Thoracic aorta (tissue), 2 donors: ENCODE measurements at regions not wholly inside any gene's neighbourhood (a gene's known extent, or its start where the extent isn't known, plus 50 kb on each side); places are given as distances from the start of the nearest gene placed in this dataset.

Experiments used
- ATAC-seq: fragments of 150-250 bp; one replicate; pipeline ENCODE4 v1.8.0; 2017; ENCODE audit warnings: low read depth; ENCODE audit not compliant: insufficient number of reproducible peaks, low FRiP score
- DNase-seq: peaks from one replicate; pipeline ENCODE4 v3.0.0-alpha.2; 2020; ENCODE audit warnings: low spot score
- H3K27ac ChIP-seq, 2 donors: fragments of 200-600 bp; sonication (generic); 1 replicate in 1 of 2; 2 replicates in 1 of 2; pipeline ENCODE4 v1.5.1; 2016; ENCODE audit warnings: mild to moderate bottlenecking in 2 of 2, moderate library complexity in 2 of 2
- H3K27me3 ChIP-seq: fragments of 200-600 bp; sonication (generic); replicated peaks from 2 replicates; pipeline ENCODE4 v1.6.0; 2016; ENCODE audit warnings: mild to moderate bottlenecking; ENCODE audit not compliant: insufficient read depth
- H3K36me3 ChIP-seq: fragments of 200-600 bp; sonication (generic); one replicate; pipeline ENCODE4 v1.5.1; 2016
- H3K4me1 ChIP-seq, 2 donors: fragments of 200-600 bp; sonication (generic); 1 replicate in 1 of 2; 2 replicates in 1 of 2; pipeline versions ENCODE4 v1.5.1 to v1.6.0; 2016; ENCODE audit warnings: low read depth in 2 of 2, mild to moderate bottlenecking in 1 of 2; ENCODE audit not compliant: control insufficient read depth in 1 of 2
- H3K4me3 ChIP-seq: fragments of 200-600 bp; sonication (generic); 2 replicates; pipeline ENCODE4 v1.5.1; 2016; ENCODE audit warnings: mild to moderate bottlenecking
- H3K9me3 ChIP-seq: fragments of 200-600 bp; sonication (generic); 2 replicates; pipeline ENCODE4 v1.5.1; 2016
- CTCF ChIP-seq: fragments of 200-600 bp; sonication (generic); IDR thresholded peaks from one replicate; pipeline ENCODE4 v1.5.1; 2019; ENCODE audit warnings: antibody characterized with exemption

GRCh38 chr2:120901201-120901600 is 165.5 kb downstream of the GLI2 start:
- no peak for ATAC-seq
- Histone ChIP-seq H3K27ac (no peak overlapping the region), H3K4me1 (peaks cover 14 to 37% of the 10 kb centered on the region in 2 donors)

GRCh38 chr2:120902592-120902991 is 166.9 kb downstream of the GLI2 start:
- no peak for ATAC-seq
- Histone ChIP-seq H3K27me3 (no peaks in the 10 kb centered on the region), H3K4me3 (no peak overlapping the region), H3K4me1 (peaks cover 14 to 37% of the 10 kb centered on the region in 2 donors), H3K36me3 (no peaks in the 10 kb centered on the region), H3K27ac (no peak overlapping the region), H3K9me3 (no peaks in the 10 kb centered on the region)
- DNase-seq, result no peak
- TF ChIP-seq CTCF, result no peak

More at GRCh38 chr2:120901201-120901600, 165.5 kb downstream of the GLI2 start:
- no peaks in the 10 kb centered on the region for H3K36me3 ChIP-seq
- H3K4me3 ChIP-seq, result no peak overlapping the region
- no peaks in the 10 kb centered on the region for H3K27me3 ChIP-seq
- no peak for TF ChIP-seq CTCF
- H3K9me3 ChIP-seq, result no peaks in the 10 kb centered on the region
- no peak for DNase-seq

- H3K27ac ChIP-seq, result peak overlapping the region; percentile 60 to 61
- TF ChIP-seq CTCF, result peak; percentile 8
- no peak for DNase-seq
- H3K4me3 ChIP-seq, result peak overlapping the region; percentile 28
- no peak for ATAC-seq
- no peaks in the 10 kb centered on the region for H3K36me3 ChIP-seq
- no peaks in the 10 kb centered on the region for H3K9me3 ChIP-seq
- peaks cover 14 to 37% of the 10 kb centered on the region in 2 donors for H3K4me1 ChIP-seq
- no peaks in the 10 kb centered on the region for H3K27me3 ChIP-seq
Measured at GRCh38 chr2:120904379-120904778, 168.7 kb downstream of the GLI2 start.

GRCh38 chr2:120904830-120905234 is 169.2 kb downstream of the GLI2 start:
- TF ChIP-seq CTCF, result no peak
- Histone ChIP-seq H3K36me3 (no peaks in the 10 kb centered on the region), H3K27me3 (no peaks in the 10 kb centered on the region), H3K4me3 (peak overlapping the region; percentile 28), H3K4me1 (peaks cover 14 to 37% of the 10 kb centered on the region in 2 donors), H3K9me3 (no peaks in the 10 kb centered on the region), H3K27ac (peak overlapping the region; percentile 60 to 61)
- DNase-seq (no peak), ATAC-seq (no peak)

GRCh38 chr2:120905298-120905697 is 169.6 kb downstream of the GLI2 start:
- DNase-seq (no peak), ATAC-seq (no peak)
- Histone ChIP-seq H3K9me3 (no peaks in the 10 kb centered on the region), H3K27me3 (no peaks in the 10 kb centered on the region), H3K4me1 (peaks cover 14 to 37% of the 10 kb centered on the region in 2 donors), H3K27ac (peak overlapping the region; percentile 60 to 61), H3K36me3 (no peaks in the 10 kb centered on the region), H3K4me3 (no peak overlapping the region)
- no peak for TF ChIP-seq CTCF
